ENCODE measurements at regions not wholly inside any gene's neighbourhood (a gene's known extent, or its start where the extent isn't known, plus 50 kb on each side); places are given as distances from the start of the nearest gene placed in this dataset.

- H3K27ac ChIP-seq, result no peak overlapping the region
- no peak overlapping the region for H3K4me3 ChIP-seq
- H3K36me3 ChIP-seq, result no peaks in the 10 kb centered on the region
- no peaks in the 10 kb centered on the region for H3K9me3 ChIP-seq (ENCODE audit: low read depth)
- H3K27me3 ChIP-seq, result no peaks in the 10 kb centered on the region
- TF ChIP-seq, protein P1, sequence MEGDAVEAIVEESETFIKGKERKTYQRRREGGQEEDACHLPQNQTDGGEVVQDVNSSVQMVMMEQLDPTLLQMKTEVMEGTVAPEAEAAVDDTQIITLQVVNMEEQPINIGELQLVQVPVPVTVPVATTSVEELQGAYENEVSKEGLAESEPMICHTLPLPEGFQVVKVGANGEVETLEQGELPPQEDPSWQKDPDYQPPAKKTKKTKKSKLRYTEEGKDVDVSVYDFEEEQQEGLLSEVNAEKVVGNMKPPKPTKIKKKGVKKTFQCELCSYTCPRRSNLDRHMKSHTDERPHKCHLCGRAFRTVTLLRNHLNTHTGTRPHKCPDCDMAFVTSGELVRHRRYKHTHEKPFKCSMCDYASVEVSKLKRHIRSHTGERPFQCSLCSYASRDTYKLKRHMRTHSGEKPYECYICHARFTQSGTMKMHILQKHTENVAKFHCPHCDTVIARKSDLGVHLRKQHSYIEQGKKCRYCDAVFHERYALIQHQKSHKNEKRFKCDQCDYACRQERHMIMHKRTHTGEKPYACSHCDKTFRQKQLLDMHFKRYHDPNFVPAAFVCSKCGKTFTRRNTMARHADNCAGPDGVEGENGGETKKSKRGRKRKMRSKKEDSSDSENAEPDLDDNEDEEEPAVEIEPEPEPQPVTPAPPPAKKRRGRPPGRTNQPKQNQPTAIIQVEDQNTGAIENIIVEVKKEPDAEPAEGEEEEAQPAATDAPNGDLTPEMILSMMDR (IDR thresholded peaks at IDR 0.05; ENCODE audit: low read depth, low read length), result no peak
- DNase-seq (ENCODE audit: low read depth in 1 of 2, low spot score in 1 of 2), result no peak
- no peaks in the 10 kb centered on the region for H3K4me1 ChIP-seq (ENCODE audit: low read depth)
These were observed 353.0 kb downstream of the ADAM29 start for GRCh38 chr4:175271010-175271630.

DNA sequence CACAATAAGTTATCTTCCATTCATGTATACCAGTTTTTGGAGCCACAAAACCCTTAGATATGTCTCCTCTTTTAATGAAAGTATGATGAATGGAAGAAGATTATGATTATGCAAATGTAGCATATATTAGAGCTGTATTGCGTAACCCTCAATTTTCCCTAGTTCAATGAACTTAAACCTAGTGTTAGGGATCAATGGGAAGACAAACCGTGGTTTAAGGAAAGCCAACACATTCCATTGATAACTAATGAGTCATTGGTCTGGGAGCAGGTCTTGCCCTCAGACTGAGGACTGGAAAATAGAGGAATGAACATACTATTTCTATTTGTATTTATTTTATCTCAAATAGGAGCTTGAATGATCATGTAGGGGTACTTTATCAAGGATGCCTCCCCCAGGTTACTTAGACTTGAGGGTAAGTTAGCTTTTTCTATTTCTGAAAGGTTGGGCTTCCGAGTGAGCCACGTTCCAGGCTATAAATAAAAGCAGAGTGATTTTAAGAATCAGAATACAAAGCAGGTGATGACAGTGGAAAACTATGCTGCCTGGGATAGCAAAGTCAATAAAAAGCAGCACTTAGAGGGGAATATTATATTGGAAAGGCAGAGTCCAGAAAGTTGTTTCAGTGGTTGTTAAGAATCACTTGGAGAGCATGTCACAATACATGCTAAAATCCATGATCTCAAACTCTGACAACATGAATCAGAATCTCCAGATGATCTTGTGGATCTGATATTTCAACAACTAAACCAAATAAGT lies 356.0 kb downstream of the ADAM29 start:
- H3K4me1 ChIP-seq (ENCODE audit: low read depth), result no peaks in the 10 kb centered on the region
- H3K4me3 ChIP-seq, result no peak overlapping the region
- H3K27me3 ChIP-seq, result no peaks in the 10 kb centered on the region
- no peak for DNase-seq (ENCODE audit: low read depth in 1 of 2, low spot score in 1 of 2)
- no peaks in the 10 kb centered on the region for H3K36me3 ChIP-seq
- TF ChIP-seq, protein P1 (IDR thresholded peaks at IDR 0.05; ENCODE audit: low read depth, low read length), result no peak
- no peak overlapping the region for H3K27ac ChIP-seq
- no peaks in the 10 kb centered on the region for H3K9me3 ChIP-seq (ENCODE audit: low read depth)

- H3K36me3 ChIP-seq, result no peaks in the 10 kb centered on the region
- no peak overlapping the region for H3K4me3 ChIP-seq
- H3K9me3 ChIP-seq (ENCODE audit: low read depth), result no peaks in the 10 kb centered on the region
- no peaks in the 10 kb centered on the region for H3K27me3 ChIP-seq
- no peak overlapping the region for H3K27ac ChIP-seq
- no peak for DNase-seq (ENCODE audit: low read depth in 1 of 2, low spot score in 1 of 2)
- H3K4me1 ChIP-seq (ENCODE audit: low read depth), result no peaks in the 10 kb centered on the region
- TF ChIP-seq, protein P1 (IDR thresholded peaks at IDR 0.05; ENCODE audit: low read depth, low read length), result no peak
These were observed 359.7 kb downstream of the ADAM29 start for GRCh38 chr4:175277816-175278215.

GRCh38 chr4:175280153-175280552 lies 362.0 kb downstream of the ADAM29 start:
- no peak overlapping the region for H3K27ac ChIP-seq
- H3K4me3 ChIP-seq, result no peak overlapping the region
- TF ChIP-seq, protein P1 (IDR thresholded peaks at IDR 0.05; ENCODE audit: low read depth, low read length), result no peak
- H3K36me3 ChIP-seq, result no peaks in the 10 kb centered on the region
- no peak for DNase-seq (ENCODE audit: low read depth in 1 of 2, low spot score in 1 of 2)
- H3K4me1 ChIP-seq (ENCODE audit: low read depth), result no peaks in the 10 kb centered on the region
- H3K27me3 ChIP-seq, result no peaks in the 10 kb centered on the region
- no peaks in the 10 kb centered on the region for H3K9me3 ChIP-seq (ENCODE audit: low read depth)

GRCh38 chr4:175281894-175282293 lies 363.7 kb downstream of the ADAM29 start:
- Histone ChIP-seq H3K36me3 (no peaks in the 10 kb centered on the region), H3K9me3 (ENCODE audit: low read depth) (no peaks in the 10 kb centered on the region), H3K27ac (no peak overlapping the region), H3K27me3 (no peaks in the 10 kb centered on the region), H3K4me1 (ENCODE audit: low read depth) (no peaks in the 10 kb centered on the region), H3K4me3 (no peak overlapping the region)
- TF ChIP-seq, protein P1 (IDR thresholded peaks at IDR 0.05; ENCODE audit: low read depth, low read length), result no peak
- no peak for DNase-seq (ENCODE audit: low read depth in 1 of 2, low spot score in 1 of 2)
